Chondrocyte (in vitro differentiated cells): ENCODE measurements at regions not wholly inside any gene's neighbourhood (a gene's known extent, or its start where the extent isn't known, plus 50 kb on each side); places are given as distances from the start of the nearest gene placed in this dataset.

Source experiments
- DNase-seq: peaks from one replicate; pipeline ENCODE4 v3.0.0; 2021; ENCODE audit warnings: mixed read lengths, low spot score
- H3K27ac Mint-ChIP-seq: one replicate; pipeline ENCODE4 v1.8.0; 2021; ENCODE audit warnings: mild to moderate bottlenecking, moderate library complexity, mixed read lengths; ENCODE audit not compliant: unreplicated experiment
- H3K27me3 Mint-ChIP-seq: 2 replicates; pipeline ENCODE4 v1.8.0; 2021; ENCODE audit warnings: low read depth, mixed read lengths
- H3K36me3 Mint-ChIP-seq: 2 replicates; pipeline ENCODE4 v1.8.0; 2021; ENCODE audit warnings: low read depth, mixed read lengths
- H3K4me1 Mint-ChIP-seq: 2 replicates; pipeline ENCODE4 v1.8.0; 2021; ENCODE audit warnings: low read depth, mild to moderate bottlenecking, mixed read lengths
- H3K4me3 Mint-ChIP-seq: one replicate; pipeline ENCODE4 v1.8.0; 2021; ENCODE audit warnings: mild to moderate bottlenecking, moderate library complexity, mixed read lengths; ENCODE audit not compliant: unreplicated experiment
- H3K9me3 Mint-ChIP-seq: 2 replicates; pipeline ENCODE4 v1.8.0; 2021; ENCODE audit warnings: low read depth, mixed read lengths
- CTCF ChIP-seq: fragments of 200-600 bp; sonication (generic); IDR thresholded peaks from 2 replicates; pipeline ENCODE4 v1.5.0; 2021; ENCODE audit warnings: antibody characterized with exemption, mild to moderate bottlenecking, moderate library complexity

DNA sequence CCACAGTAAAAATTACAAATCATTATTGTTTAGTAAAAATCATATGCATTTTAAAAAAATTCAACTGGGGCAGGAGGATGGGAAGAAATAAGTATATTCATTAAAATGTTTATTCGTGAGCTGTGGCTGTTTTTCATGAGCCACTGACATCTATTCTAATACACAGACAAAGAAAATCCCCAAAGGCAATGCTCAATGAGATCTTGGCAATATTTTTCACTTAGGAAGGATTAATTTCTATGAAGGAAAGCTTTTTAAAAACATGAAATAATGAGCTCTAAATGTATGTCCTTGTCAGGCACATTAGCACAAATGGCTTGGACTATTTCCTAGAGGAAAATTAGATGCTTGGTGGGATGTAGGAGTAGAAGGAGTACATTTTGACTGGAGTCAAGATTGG, 262.0 kb upstream of the MMADHC start:
- no peak for TF ChIP-seq CTCF
- Mint-ChIP-seq H3K27ac (no peak overlapping the region), H3K9me3 (peaks cover 5% of the 10 kb centered on the region), H3K27me3 (no peaks in the 10 kb centered on the region), H3K36me3 (peaks cover 7% of the 10 kb centered on the region), H3K4me1 (no peaks in the 10 kb centered on the region), H3K4me3 (no peak overlapping the region)
- DNase-seq: no peak

DNA sequence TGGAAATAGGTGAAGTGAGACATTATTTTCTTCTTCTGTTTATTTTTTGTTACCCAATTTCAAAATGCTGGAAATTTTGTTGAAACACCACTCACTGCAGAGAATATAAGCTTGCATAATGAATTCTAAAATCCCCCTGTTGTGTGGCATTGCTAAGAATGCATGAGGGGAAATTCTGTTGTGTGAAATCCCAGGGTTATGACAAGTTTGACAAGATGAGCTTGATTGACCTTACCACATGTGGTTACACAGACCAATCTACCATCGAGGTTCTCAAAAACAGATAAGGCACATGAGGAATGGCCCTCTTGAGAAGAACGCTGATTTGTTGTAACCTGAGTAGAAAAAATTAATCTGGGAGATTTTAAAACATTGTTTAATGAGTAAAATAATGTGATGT, 261.6 kb upstream of the MMADHC start:
- H3K27me3 Mint-ChIP-seq: no peaks in the 10 kb centered on the region
- DNase-seq: no peak
- no peak for TF ChIP-seq CTCF
- peaks cover 7% of the 10 kb centered on the region for H3K36me3 Mint-ChIP-seq
- H3K4me1 Mint-ChIP-seq: no peaks in the 10 kb centered on the region
- H3K4me3 Mint-ChIP-seq: no peak overlapping the region
- H3K9me3 Mint-ChIP-seq: peaks cover 5% of the 10 kb centered on the region
- no peak overlapping the region for H3K27ac Mint-ChIP-seq

DNA sequence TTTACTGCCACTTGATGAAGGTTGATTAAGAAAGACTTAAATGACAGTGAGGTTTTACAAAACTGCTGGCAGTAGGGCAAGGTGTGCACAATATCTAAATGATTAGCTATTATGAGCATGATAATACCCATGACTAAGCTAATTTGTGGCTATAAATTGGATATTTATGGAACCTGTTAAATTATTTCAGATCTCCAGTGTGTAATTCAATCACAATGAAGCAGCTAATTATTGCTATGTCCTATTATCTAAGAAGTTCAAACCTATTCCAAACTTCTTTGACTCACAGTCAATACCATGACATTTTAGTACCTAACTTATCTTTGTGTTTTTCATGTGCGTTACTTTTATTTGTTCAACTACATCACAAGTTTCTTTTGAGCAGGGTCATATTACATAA, 253.8 kb upstream of the MMADHC start:
- Mint-ChIP-seq H3K4me3 (no peak overlapping the region), H3K36me3 (peaks cover 10% of the 10 kb centered on the region), H3K9me3 (peaks cover 17% of the 10 kb centered on the region), H3K27ac (no peak overlapping the region), H3K27me3 (no peaks in the 10 kb centered on the region), H3K4me1 (peaks cover 4% of the 10 kb centered on the region)
- TF ChIP-seq CTCF: no peak
- no peak for DNase-seq

DNA sequence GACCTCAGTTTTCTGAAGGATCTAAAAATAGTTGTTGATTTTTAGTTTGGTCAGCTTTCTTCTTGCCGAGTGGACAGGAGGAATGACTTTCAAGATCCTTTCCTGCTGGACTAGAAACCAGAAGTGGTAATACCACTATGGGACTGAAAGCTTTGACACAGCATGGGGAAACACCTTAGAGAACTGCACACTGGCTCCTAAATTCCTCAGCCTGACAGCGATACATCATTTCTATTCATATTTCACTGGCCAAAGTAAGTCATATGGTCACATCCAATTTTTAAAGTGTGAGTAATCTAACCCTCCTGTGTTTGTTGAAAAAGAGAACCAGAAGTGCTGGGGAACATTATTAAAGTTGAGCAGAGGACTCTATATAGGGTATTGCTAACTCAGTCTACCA, 244.7 kb upstream of the MMADHC start:
- H3K9me3 Mint-ChIP-seq: peaks cover 31% of the 10 kb centered on the region
- H3K4me1 Mint-ChIP-seq: peaks cover 12% of the 10 kb centered on the region
- H3K27me3 Mint-ChIP-seq: no peaks in the 10 kb centered on the region
- H3K27ac Mint-ChIP-seq: no peak overlapping the region
- no peak for TF ChIP-seq CTCF
- no peak overlapping the region for H3K4me3 Mint-ChIP-seq
- no peak for DNase-seq
- H3K36me3 Mint-ChIP-seq: peaks cover 10% of the 10 kb centered on the region

DNA sequence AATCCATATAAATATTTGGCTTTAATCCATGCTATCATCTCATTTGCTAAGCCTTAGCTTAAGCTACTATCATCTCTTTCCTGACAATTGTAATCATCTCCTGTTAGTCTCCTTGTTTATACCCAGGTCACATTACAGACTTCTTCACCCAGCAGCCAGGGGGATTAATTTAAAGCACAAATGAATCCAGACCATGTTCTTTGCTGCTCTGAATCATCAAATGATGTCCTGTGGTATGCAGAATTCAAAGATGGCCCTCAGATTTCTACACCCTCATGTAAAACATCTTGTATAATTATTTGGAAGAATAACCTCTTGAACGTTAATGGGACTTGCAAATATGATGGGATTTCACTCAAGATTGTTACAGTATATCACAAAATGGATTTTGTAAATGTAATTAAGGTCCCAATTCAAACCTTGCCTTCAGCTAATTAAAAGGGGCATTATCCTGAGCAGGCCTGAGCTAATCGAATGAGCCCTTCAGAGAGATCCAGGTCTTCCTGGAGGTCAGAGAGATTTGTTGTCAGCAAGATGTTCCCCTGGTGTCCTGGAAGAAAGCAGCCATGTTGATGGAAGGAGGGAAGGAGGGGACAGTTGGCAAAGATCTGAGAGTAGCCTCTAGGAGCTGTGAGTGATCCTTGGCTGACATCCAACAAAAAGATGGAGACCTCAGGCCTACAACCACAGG, 241.1 kb upstream of the MMADHC start:
- Mint-ChIP-seq H3K36me3 (no peaks in the 10 kb centered on the region), H3K9me3 (peaks cover 8% of the 10 kb centered on the region), H3K27ac (no peak overlapping the region), H3K4me3 (no peak overlapping the region), H3K27me3 (no peaks in the 10 kb centered on the region), H3K4me1 (peaks cover 20% of the 10 kb centered on the region)
- no peak for DNase-seq
- no peak for TF ChIP-seq CTCF
